PC-3 (cell line): ENCODE measurements at regions not wholly inside any gene's neighbourhood (a gene's known extent, or its start where the extent isn't known, plus 50 kb on each side); places are given as distances from the start of the nearest gene placed in this dataset.
"Not testable (repeated sequence)": the region's sequence is repeated elsewhere in the genome, so short reads cannot be mapped to it uniquely, and the experiment has no call there.

Source experiments
- ATAC-seq: fragments of 200-7000 bp; cut with Tn5 transposase; 2 replicates; pipeline ENCODE4 v1.9.1; 2020; ENCODE audit warnings: mild to moderate bottlenecking, moderate library complexity
- BruUV-seq: library from RNA; stranded (reverse); fragments of 400-500 nt; replicated peaks from 2 replicates; lab custom pipeline; 2021; lab: Mats Ljungman, UMichigan
- CTCF ChIA-PET: fragments of 300-600 bp; sonication (Branson Sonifier 250); formaldehyde crosslinking; loops from one replicate; lab custom pipeline; 2022; ENCODE audit warnings: antibody characterized with exemption; lab: Charles Lee
- POLR2A ChIA-PET: fragments of 300-600 bp; sonication (Branson Sonifier 250); formaldehyde crosslinking; loops from one replicate; lab custom pipeline; 2022; ENCODE audit warnings: antibody characterized with exemption; ENCODE audit not compliant: unreplicated experiment; lab: Charles Lee
- DNase-seq: peaks from one replicate; pipeline ENCODE4 v3.0.0-alpha.2; 2015
- H2AFZ ChIP-seq: fragments of 300-600 bp; sonication (generic); 2 replicates; pipeline ENCODE4 v1.6.0; 2016; ENCODE audit warnings: antibody characterized with exemption, low read length
- H3F3A ChIP-seq: fragments of 300-600 bp; sonication (generic); one replicate; pipeline ENCODE4 v1.6.0; 2017; ENCODE audit warnings: antibody characterized with exemption, low read length, control low read depth, mild to moderate bottlenecking; ENCODE audit not compliant: unreplicated experiment
- H3K27ac ChIP-seq: fragments of 300-600 bp; sonication (generic); 2 replicates; pipeline ENCODE4 v1.5.1; 2016; ENCODE audit warnings: mild to moderate bottlenecking, low read length
- H3K27me3 ChIP-seq: fragments of 300-600 bp; sonication (generic); 2 replicates; pipeline ENCODE4 v1.6.1; 2016; ENCODE audit warnings: low read length, mixed read lengths
- H3K36me3 ChIP-seq: fragments of 300-600 bp; sonication (generic); 2 replicates; pipeline ENCODE4 v1.6.1; 2016; ENCODE audit warnings: low read depth, mixed run types, low read length, mixed read lengths
- H3K4me1 ChIP-seq: fragments of 300-600 bp; sonication (generic); 2 replicates; pipeline ENCODE4 v1.5.1; 2016; ENCODE audit warnings: low read length; ENCODE audit not compliant: insufficient read depth
- H3K4me2 ChIP-seq: fragments of 300-600 bp; sonication (generic); 2 replicates; pipeline ENCODE4 v1.6.0; 2016; ENCODE audit warnings: low read length
- H3K4me3 ChIP-seq: fragments of 300-600 bp; sonication (generic); 2 replicates; pipeline ENCODE4 v1.5.1; 2016; ENCODE audit warnings: mild to moderate bottlenecking, low read length, mixed read lengths
- H3K79me2 ChIP-seq: fragments of 300-600 bp; sonication (generic); 2 replicates; pipeline ENCODE4 v1.6.1; 2017; ENCODE audit warnings: low read length, mixed read lengths
- H3K9ac ChIP-seq: fragments of 300-600 bp; sonication (generic); 2 replicates; pipeline ENCODE4 v1.6.0; 2016; ENCODE audit warnings: mild to moderate bottlenecking, low read length
- H3K9me2 ChIP-seq: fragments of 300-600 bp; sonication (generic); replicated peaks from 2 replicates; pipeline ENCODE4 v1.6.1; 2016; ENCODE audit warnings: mixed run types, low read length, mixed read lengths
- H3K9me3 ChIP-seq: fragments of 300-600 bp; sonication (generic); 2 replicates; pipeline ENCODE4 v1.6.1; 2016; ENCODE audit warnings: low read length, mixed read lengths
- H4K20me1 ChIP-seq: fragments of 300-600 bp; sonication (generic); 2 replicates; pipeline ENCODE4 v1.6.1; 2016; ENCODE audit warnings: low read length, mixed read lengths
- EZH2 ChIP-seq: fragments of 300-600 bp; sonication (generic); IDR thresholded peaks from one replicate; pipeline ENCODE4 v1.6.1; 2017; ENCODE audit warnings: antibody characterized with exemption, mild to moderate bottlenecking, low read length; ENCODE audit not compliant: unreplicated experiment
- EZH2phosphoT487 ChIP-seq: fragments of 300-600 bp; sonication (generic); IDR thresholded peaks from 2 replicates; pipeline ENCODE4 v1.6.1; 2018; ENCODE audit warnings: mild to moderate bottlenecking, antibody characterized with exemption, low read length, borderline replicate concordance
- intact Hi-C: fragments of 100-400 bp; cut with micrococcal nuclease; formaldehyde crosslinking; loops from 2 replicates; pipeline ENCODE4 v1.9.0; 2023
- TF ChIP-seq, protein P1 (sequence below): fragments of 300-600 bp; sonication (generic); conservative IDR thresholded peaks from 2 replicates; pipeline ENCODE4 v1.5.1; 2017; ENCODE audit warnings: antibody characterized with exemption, low read depth, mild to moderate bottlenecking, low read length

DNA sequence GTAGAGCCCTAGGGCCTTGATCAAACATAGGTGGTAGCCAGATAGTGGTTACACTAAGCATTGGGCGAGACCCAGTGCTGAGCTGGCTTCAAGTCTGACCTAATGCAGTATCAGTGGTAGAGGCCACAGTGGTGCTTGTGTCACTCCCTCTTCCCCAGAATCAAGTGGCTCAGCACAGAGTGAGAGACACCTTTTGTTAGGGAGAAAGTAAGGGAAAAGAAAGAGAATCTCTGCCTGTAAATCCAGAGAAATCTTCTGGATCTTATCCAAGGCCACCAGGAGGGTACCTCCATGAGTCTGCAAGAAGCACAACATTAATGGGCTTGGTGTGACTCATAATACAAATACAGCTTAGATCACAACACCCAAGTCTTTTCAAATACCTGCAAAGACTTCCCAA lies 117.7 kb upstream of the SLC6A14 start:
- H3F3A ChIP-seq = no peaks in the 10 kb centered on the region
- ATAC-seq (peak; percentile 90), DNase-seq (peak; percentile 76)
- peak overlapping the region; percentile 21 for H2AFZ ChIP-seq
- H3K79me2 ChIP-seq = no peaks in the 10 kb centered on the region
- no peak overlapping the region for H3K4me3 ChIP-seq
- ChIA-PET POLR2A (interaction anchor here (0.7 kb wide), 1 partner anchor 118 kb away, joined by 5 read pairs; no protein-coding TSS in a partner anchor), CTCF (no interaction called here)
- intact Hi-C loops = no loop called here
- no TSS peak for BruUV-seq
- H3K4me2 ChIP-seq = peak overlapping the region; percentile 35
- no peaks in the 10 kb centered on the region for H3K9me2 ChIP-seq
- H3K4me1 ChIP-seq = peaks cover 18% of the 10 kb centered on the region
- peak overlapping the region; percentile 75 for H3K9ac ChIP-seq
- TF ChIP-seq EZH2phosphoT487 = no peak
- TF ChIP-seq EZH2 = no peak
- TF ChIP-seq, protein P1, sequence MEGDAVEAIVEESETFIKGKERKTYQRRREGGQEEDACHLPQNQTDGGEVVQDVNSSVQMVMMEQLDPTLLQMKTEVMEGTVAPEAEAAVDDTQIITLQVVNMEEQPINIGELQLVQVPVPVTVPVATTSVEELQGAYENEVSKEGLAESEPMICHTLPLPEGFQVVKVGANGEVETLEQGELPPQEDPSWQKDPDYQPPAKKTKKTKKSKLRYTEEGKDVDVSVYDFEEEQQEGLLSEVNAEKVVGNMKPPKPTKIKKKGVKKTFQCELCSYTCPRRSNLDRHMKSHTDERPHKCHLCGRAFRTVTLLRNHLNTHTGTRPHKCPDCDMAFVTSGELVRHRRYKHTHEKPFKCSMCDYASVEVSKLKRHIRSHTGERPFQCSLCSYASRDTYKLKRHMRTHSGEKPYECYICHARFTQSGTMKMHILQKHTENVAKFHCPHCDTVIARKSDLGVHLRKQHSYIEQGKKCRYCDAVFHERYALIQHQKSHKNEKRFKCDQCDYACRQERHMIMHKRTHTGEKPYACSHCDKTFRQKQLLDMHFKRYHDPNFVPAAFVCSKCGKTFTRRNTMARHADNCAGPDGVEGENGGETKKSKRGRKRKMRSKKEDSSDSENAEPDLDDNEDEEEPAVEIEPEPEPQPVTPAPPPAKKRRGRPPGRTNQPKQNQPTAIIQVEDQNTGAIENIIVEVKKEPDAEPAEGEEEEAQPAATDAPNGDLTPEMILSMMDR = no peak
- no peaks in the 10 kb centered on the region for H3K27me3 ChIP-seq
- no peaks in the 10 kb centered on the region for H4K20me1 ChIP-seq
- H3K27ac ChIP-seq = peak overlapping the region; percentile 99
- H3K9me3 ChIP-seq = no peaks in the 10 kb centered on the region
- no peaks in the 10 kb centered on the region for H3K36me3 ChIP-seq

DNA sequence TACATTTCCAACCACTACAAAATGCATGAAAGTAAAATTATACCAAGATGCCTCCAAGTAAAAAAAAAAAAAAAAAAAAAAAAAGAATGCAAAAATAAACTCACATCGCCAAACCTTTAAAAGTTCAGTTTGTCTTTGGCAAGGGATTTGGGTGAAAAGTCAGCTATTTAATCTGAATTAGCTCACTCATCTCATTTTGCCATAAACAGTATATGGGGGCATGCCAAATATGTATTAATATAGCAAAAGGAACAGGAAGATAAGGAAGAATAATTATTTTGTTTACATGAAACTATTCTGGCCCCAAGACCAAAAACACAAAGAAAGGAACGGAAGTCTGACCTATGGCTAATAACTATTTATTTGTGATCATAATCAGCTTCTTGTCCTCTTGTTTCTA lies 114.7 kb upstream of the SLC6A14 start:
- Histone ChIP-seq H3K79me2 (no peaks in the 10 kb centered on the region), H3K9me2 (no peaks in the 10 kb centered on the region), H3K36me3 (no peaks in the 10 kb centered on the region), H4K20me1 (no peaks in the 10 kb centered on the region), H3F3A (no peaks in the 10 kb centered on the region), H2AFZ (no peak overlapping the region), H3K9ac (no peak overlapping the region), H3K27me3 (no peaks in the 10 kb centered on the region), H3K4me3 (no peak overlapping the region), H3K4me1 (peaks cover 18% of the 10 kb centered on the region), H3K4me2 (no peak overlapping the region), H3K9me3 (no peaks in the 10 kb centered on the region), H3K27ac (no peak overlapping the region)
- CTCF ChIA-PET = no interaction called here
- intact Hi-C loops = no loop called here
- ATAC-seq = no peak
- BruUV-seq = no TSS peak
- TF ChIP-seq EZH2 = no peak
- TF ChIP-seq EZH2phosphoT487 = no peak
- TF ChIP-seq, protein P1 = no peak
- no peak for DNase-seq
- POLR2A ChIA-PET = no interaction called here

DNA sequence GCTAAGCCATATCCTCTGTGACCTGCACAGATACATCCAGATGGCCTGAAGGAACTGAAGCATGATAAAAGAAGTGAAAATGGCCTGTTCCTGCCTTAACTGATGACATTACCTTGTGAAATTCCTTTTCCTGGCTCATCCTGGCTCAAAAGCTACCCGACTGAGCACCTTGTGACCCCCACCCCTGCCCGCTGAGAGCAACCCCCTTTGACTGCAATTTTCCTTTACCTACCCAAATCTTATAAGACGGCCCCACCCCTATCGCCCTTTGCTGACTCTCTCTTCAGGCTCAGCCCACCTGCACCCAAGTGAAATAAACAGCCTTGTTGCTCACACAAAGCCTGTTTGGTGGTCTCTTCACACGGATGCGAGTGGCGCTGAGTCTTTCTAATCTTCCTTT lies 104.4 kb upstream of the SLC6A14 start:
- ATAC-seq, H3F3A ChIP-seq, CTCF ChIA-PET, H2AFZ ChIP-seq, H4K20me1 ChIP-seq, H3K27me3 ChIP-seq, H3K79me2 ChIP-seq, H3K9me3 ChIP-seq, BruUV-seq, H3K9me2 ChIP-seq, H3K9ac ChIP-seq, intact Hi-C loops, POLR2A ChIA-PET, H3K27ac ChIP-seq, H3K4me1 ChIP-seq, DNase-seq, H3K4me3 ChIP-seq, H3K36me3 ChIP-seq, H3K4me2 ChIP-seq: not testable (repeated sequence)

DNA sequence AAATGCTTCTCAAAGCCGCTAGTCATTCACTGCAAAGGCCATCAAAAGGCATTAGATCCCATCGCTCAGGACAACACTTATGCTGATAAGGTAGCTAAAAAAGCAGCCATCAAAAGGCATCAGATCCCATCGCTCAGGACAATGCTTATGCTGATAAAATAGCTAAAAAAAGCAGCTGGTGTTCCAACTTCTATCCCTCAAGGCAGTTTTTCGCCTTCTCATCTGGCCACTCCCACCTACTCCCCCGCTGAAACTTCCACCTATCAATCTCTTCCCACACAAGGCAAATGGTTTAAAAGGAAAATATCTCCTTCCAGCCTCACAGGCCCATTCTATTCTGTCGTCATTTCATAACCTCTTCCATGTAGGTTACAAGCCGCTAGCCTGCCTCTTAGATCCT lies 101.6 kb upstream of the SLC6A14 start:
- intact Hi-C loops, H3K27ac ChIP-seq, H3K4me1 ChIP-seq, ATAC-seq, DNase-seq, H3F3A ChIP-seq, H3K4me3 ChIP-seq, H3K36me3 ChIP-seq, H3K79me2 ChIP-seq, POLR2A ChIA-PET, H3K9ac ChIP-seq, H3K9me3 ChIP-seq, H3K9me2 ChIP-seq, H4K20me1 ChIP-seq, H2AFZ ChIP-seq, BruUV-seq, H3K4me2 ChIP-seq, CTCF ChIA-PET, H3K27me3 ChIP-seq: not testable (repeated sequence)
